Neural crest cell (in vitro differentiated cells): ENCODE measurements at regions not wholly inside any gene's neighbourhood (a gene's known extent, or its start where the extent isn't known, plus 50 kb on each side); places are given as distances from the start of the nearest gene placed in this dataset.

Experiments used
- DNase-seq: peaks from one replicate; pipeline ENCODE4 v3.0.0; 2021; ENCODE audit warnings: low read depth, mixed read lengths, low spot score
- H3K27ac Mint-ChIP-seq: one replicate; pipeline ENCODE4 v1.8.0; 2021; ENCODE audit warnings: mild to moderate bottlenecking, mixed read lengths; ENCODE audit not compliant: unreplicated experiment
- H3K27me3 Mint-ChIP-seq: 2 replicates; pipeline ENCODE4 v1.8.0; 2021; ENCODE audit warnings: low read depth, mild to moderate bottlenecking, mixed read lengths
- H3K36me3 Mint-ChIP-seq: 2 replicates; pipeline ENCODE4 v1.8.0; 2021; ENCODE audit warnings: low read depth, mild to moderate bottlenecking, mixed read lengths
- H3K4me1 Mint-ChIP-seq: 2 replicates; pipeline ENCODE4 v1.8.0; 2021; ENCODE audit warnings: mixed read lengths
- H3K4me3 Mint-ChIP-seq: one replicate; pipeline ENCODE4 v1.8.0; 2021; ENCODE audit warnings: mild to moderate bottlenecking, mixed read lengths
- H3K9me3 Mint-ChIP-seq: 2 replicates; pipeline ENCODE4 v1.8.0; 2021; ENCODE audit warnings: mixed read lengths
- CTCF ChIP-seq: fragments of 200-600 bp; sonication (generic); conservative IDR thresholded peaks from 2 replicates; pipeline ENCODE4 v1.5.0; 2021; ENCODE audit warnings: antibody characterized with exemption, mild to moderate bottlenecking

DNA sequence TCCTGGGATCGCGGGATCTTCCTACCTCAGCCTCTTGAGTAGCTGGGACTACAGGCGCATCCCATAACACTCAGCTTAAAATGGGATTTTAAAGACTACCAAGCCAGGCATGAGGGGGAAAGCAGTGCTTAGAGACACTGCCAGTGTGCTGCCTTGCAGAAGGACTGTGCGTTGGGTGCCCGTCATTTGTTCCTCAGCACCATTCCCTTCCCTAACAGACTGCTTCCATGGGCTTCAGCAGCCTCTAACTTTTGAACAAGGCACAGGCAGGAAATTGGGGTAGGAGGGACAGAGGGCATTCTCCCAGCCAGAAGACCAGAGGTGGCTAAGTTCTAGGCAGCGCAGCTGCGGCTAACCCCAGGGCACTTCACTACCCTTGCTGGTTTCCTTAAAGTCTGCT lies 73.9 kb upstream of the USP24 start:
- DNase-seq, result no peak
- Mint-ChIP-seq H3K36me3 (no peaks in the 10 kb centered on the region), H3K27me3 (no peaks in the 10 kb centered on the region), H3K4me3 (no peak overlapping the region), H3K9me3 (no peaks in the 10 kb centered on the region), H3K4me1 (peaks cover 4% of the 10 kb centered on the region), H3K27ac (no peak overlapping the region)
- TF ChIP-seq CTCF, result no peak

- Mint-ChIP-seq H3K36me3 (no peaks in the 10 kb centered on the region), H3K27ac (no peak overlapping the region), H3K27me3 (no peaks in the 10 kb centered on the region), H3K9me3 (no peaks in the 10 kb centered on the region), H3K4me1 (peaks cover 4% of the 10 kb centered on the region), H3K4me3 (no peak overlapping the region)
- DNase-seq, result no peak
- TF ChIP-seq CTCF, result no peak
These were observed 73.1 kb upstream of the USP24 start for GRCh38 chr1:55288245-55288644.

DNA sequence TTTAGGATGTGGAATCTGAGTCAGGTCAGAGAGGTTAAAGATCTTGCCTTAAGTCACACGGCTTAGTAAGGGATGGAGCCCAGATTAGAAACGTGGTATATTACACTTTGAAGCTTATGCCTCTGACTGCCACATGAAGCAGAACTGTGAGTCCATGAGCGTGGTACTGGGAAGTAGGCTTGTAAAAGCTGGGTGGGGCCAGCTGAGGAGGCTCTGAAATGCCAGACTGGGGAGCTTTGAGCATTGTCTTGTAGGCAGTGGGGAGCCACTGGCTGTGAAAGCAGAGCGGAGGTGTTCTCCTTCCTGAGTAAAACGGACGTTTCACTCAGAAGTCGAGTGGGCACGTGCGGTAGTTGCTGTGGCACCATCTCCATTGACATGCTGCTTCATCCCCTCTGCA lies 72.6 kb upstream of the USP24 start:
- Mint-ChIP-seq H3K4me3 (no peak overlapping the region), H3K4me1 (peaks cover 4% of the 10 kb centered on the region), H3K9me3 (no peaks in the 10 kb centered on the region), H3K27me3 (peaks cover under 1% of the 10 kb centered on the region), H3K36me3 (no peaks in the 10 kb centered on the region), H3K27ac (no peak overlapping the region)
- TF ChIP-seq CTCF, result no peak
- no peak for DNase-seq

- H3K4me1 Mint-ChIP-seq, result peaks cover 4% of the 10 kb centered on the region
- DNase-seq, result no peak
- no peak overlapping the region for H3K27ac Mint-ChIP-seq
- no peak overlapping the region for H3K4me3 Mint-ChIP-seq
- TF ChIP-seq CTCF, result no peak
- H3K36me3 Mint-ChIP-seq, result no peaks in the 10 kb centered on the region
- no peaks in the 10 kb centered on the region for H3K9me3 Mint-ChIP-seq
- peaks cover 2% of the 10 kb centered on the region for H3K27me3 Mint-ChIP-seq
These were observed 71.9 kb upstream of the USP24 start for GRCh38 chr1:55286856-55287602.

GRCh38 chr1:55285834-55286233 lies 70.7 kb upstream of the USP24 start:
- peaks cover 10% of the 10 kb centered on the region for H3K4me1 Mint-ChIP-seq
- H3K4me3 Mint-ChIP-seq, result no peak overlapping the region
- H3K9me3 Mint-ChIP-seq, result no peaks in the 10 kb centered on the region
- TF ChIP-seq CTCF, result no peak
- no peak for DNase-seq
- H3K36me3 Mint-ChIP-seq, result no peaks in the 10 kb centered on the region
- H3K27ac Mint-ChIP-seq, result no peak overlapping the region
- peaks cover 5% of the 10 kb centered on the region for H3K27me3 Mint-ChIP-seq
